Stimulated activated CD8-positive, alpha-beta memory T cell treated with anti-CD3 and anti-CD28 coated beads, Interleukin-7, amount 100 ng/mL, for 1 hour (primary cell): ENCODE measurements at regions not wholly inside any gene's neighbourhood (a gene's known extent, or its start where the extent isn't known, plus 50 kb on each side); places are given as distances from the start of the nearest gene placed in this dataset.
A peak's percentile ranks its signal among the peaks of the same experiment; 100 is the strongest.
"Not testable (repeated sequence)": the region's sequence is repeated elsewhere in the genome, so short reads cannot be mapped to it uniquely, and the experiment has no call there.

Experiments used
- DNase-seq, 2 donors: peaks; one replicate each; pipeline ENCODE4 v3.0.0-alpha.2; 2020; ENCODE audit warnings: low read depth in 2 of 2

DNA sequence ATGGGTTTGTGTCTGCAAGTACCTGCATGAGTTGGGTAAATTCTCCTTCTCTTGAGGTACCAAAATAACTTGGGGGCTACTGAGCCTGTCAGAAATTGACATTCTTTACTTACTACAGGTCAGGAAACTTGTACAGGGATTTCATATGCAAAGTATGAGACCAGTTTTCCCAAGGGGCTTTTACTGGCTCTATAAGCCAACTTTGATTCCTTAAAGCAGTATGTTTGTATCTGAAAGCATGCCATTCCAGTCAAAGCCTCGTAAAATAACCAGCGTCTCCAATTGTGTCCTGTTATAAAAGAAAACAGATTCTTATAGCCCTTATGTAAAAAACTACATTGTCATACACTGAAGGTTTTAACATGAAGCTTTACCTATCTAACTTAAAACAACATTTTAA is 90.2 kb downstream of the ZNF467 start:
- DNase-seq, result no peak

DNA sequence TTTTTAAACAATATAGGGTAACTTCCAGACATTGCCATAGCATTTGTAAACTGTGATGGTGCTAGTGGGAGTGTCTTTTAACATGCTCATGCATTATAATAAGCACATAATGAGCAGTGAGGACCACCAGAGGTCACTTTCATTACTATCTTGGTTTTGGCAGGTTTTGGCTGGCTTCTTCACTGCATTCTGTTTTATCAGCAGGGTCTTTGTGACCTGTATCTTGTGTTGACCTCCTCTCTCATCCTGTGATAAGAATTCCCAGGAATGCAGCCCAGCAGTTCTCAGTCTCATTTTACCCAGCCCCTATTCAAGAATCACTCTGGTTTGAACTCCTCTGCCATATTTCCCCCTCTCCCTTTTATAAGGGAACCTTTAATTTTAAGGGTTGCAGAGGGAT is 91.3 kb downstream of the ZNF467 start:
- DNase-seq, result no peak

DNA sequence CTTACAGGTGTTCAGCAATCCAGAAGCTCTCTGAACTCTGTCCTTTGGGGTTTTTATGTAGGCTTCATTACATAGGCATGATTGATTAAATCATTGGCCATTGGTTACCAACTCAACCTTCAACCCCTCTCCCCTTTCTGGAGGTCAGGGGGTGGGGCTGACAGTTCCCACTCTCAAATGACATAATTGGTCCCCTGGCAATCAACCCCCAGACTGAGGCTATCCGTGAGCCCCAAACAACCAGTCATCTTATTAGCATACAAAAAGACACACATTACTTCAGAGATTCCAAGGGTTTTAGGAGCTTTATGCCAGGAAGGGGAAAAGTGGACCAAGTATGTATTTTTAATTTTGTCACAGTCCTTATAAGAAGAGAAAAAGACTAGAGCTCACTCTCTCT is 92.1 kb downstream of the ZNF467 start:
- no peak for DNase-seq

DNA sequence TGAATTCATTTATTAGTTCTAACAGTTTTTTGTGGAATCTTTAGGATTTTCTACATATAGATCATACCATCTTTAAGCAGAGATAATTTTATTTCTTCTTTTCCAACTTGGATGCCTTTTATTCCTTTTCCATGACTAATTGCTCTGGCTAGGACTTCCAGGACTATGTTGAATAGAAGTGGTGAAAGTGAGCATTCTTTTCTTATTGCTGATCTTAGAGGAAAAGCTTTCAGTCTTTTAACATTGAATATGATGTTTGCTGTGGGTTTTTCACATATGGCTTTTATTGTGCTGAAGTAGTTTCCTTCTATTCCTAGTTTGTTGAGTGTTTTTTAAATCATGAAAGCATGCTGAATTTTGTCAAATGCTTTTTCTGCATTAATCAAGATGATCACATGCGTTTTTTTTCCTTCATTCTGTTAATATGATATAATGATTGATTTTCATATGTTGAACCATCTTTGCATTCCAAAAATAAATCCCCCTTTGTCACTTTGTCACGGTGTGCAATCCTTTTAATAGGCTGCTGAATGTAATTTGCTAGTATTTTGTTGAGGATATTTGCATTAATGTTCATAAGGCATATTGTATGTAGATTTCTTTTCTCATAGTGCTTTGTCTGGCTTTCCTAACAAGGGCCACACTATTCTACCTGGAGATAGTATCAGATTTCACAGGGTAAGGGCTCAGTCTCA is 92.9 kb downstream of the ZNF467 start:
- DNase-seq, result no peak

DNA sequence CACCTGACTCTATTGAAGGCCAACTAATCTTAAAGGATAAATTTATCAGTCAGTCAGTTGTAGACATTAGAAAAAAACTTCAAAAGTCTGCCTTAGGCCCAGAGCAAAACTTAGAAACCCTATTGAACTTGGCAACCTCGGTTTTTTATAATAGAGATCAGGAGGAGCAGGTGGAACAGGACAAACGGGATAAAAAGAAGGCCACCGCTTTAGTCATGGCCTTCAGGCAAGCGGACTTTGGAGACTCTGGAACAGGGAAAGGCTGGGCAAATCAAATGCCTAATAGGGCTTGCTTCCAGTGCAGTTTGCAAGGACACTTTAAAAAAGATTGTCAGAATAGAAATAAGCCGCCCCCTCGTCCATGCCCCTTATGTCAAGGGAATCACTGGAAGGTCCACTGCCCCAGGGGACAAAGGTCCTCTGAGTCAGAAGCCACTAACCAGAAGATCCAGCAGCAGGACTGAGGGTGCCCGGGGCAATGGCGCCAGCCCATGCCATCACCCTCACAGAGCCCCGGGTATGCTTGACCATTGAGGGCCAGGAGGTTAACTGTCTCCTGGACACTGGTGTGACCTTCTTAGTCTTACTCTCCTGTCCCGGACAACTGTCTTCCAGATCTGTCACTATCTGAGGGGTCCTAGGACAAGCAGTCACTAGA is 98.5 kb downstream of the ZNF467 start:
- not testable (repeated sequence) for DNase-seq

DNA sequence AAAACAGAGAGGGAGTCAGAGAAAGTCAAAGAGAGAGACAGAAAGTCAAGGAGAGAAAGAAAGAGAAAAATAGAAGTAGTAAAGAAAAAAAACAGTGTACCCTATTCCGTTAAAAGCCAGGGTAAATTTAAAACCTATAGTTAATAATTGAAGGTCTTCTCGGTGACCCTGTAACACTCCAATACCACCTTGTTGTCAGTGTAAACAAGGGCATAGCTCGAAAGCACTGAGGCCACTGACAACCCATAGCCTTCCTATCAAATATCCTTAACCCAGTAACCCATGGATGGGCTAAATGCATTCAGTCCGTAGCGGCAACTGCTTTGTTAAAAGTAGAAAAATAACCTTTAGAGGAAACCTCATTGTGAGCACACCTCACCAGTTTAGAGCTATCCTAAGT is 100.4 kb downstream of the ZNF467 start:
- DNase-seq, result no peak

DNA sequence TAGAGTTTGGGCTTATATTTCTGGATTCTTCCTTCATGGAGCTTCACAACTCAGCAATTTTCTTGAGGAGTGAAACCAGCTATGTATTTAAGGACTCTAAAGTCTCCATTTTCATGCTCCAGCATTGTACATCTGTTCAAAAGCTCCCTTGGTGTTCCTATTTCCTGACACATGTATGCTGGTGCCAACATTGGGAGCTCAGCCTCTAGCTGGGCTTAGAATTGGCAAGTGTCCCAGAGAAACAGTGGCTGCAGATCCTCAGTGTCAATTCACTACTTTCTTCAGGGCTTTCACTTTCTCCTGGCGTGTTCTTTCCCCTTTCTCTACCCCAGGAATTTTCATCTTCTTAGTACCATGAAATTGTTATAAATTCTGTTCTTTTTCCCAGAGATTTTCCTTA is 103.1 kb downstream of the ZNF467 start:
- no peak for DNase-seq

DNA sequence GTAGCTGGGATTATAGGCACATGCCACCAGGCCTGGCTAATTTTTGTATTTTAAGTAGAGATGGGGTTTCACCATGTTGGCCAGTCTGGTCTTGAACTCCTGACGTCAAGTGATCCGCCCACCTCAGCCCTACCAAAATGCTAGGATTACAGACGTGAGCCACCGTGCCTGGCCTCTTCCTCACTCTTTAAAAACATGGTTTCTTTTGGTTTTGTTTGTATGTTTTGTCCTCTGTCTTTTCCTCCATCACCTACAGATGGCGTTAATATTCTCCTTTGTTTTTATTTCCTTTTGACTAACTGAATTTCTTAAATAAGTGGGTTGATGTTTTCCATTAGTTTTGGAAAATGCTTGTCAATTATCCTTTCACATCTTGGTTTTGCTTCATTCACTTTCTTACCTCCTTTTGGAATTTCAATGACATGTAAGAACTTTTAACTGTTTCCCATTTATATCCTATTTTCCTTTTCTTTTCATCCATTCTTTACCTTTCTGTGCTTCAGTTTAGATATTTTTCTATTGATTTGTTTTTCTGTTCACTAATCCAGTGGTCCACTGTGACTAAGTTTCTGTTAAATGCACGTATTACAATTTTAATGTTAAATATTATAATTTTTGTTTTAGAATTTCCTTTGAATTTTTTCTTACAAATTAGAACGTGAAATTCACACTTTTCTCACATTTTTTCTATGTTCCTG is 104.1 kb downstream of the ZNF467 start:
- no peak for DNase-seq

DNA sequence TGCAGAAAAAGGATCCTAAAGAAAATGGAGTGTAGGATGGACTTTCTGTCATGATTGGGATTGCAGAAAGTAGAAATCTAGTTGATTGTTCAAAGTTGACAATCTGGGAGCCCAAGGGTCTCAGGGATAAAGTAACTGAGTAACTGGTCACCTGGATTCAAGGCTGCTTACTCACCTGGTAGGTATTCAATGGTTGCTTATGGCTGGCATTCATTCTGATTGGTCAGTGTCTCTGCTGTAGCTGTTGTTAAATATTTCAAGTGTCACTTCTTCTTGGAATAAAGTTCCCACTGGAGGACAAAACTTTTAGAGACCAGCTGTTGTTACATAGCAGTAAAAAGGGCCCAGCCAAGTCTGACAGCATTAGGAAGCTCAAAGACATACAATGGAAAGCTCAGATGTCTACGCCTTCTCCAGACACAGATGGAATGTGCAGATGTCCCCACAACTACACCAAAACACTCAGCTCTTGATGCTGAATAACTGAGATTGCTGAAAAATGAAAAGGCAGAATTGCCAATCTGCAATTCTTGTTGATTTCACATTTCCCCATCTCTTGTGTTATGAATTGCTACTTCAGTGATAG is 106.9 kb downstream of the ZNF467 start:
- no peak for DNase-seq

DNA sequence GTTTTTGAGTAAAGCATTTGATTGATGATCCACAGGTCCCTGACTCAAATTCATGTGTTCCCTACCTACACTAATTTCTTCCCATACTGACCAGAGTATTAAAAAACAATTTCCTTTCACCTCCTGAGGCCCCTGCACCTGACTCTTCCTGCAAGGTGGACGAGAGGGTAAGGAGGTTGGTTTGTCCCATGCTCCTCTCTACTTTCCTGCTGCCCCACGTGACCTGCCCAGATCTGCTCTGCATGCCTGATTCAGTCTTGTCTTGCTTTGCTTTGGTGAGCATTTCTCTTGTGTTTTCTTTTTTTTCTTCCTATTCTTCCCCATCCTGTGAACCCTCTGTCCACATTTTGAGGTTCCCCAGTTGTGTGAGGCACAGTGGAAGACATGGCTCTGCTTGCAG is 107.8 kb downstream of the ZNF467 start:
- not testable (repeated sequence) for DNase-seq

DNA sequence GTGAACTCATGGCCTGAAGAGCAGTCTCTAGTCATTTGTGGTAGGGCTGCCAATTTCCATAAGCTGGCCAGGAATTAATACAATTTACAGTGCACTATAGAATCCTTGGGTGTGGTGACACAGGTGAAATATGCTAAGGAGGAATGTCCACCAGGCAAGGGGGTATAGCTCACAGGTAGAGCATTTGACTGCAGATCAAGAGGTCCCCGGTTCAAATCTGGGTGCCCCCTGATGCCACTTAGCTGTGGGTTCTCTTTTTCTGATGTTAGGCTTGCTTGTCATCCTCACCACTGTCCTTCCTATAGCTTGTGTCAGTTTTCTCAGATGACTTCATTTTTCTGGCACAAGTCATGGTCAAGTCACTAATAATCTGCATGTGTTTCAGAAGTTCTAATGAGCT is 108.7 kb downstream of the ZNF467 start:
- DNase-seq, result no peak

DNA sequence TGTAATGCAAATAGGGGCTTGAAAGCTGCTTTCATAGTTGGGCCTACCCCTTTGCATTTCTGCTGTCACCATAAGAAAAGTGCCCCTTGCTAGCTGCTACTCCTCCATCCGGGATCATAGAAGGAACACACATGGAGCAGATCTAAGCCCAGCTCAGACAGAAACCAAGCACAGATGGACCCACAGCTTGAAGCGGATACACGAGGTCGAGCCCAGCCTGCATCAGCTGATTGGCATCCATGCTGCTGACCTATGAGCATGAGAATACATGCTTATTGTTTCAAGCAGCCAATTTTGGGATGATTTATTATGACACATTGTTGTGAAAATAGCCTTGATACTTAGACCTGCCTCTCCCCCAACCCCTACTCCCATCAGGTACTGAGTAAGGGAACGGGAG is 109.2 kb downstream of the ZNF467 start:
- DNase-seq, result no peak

DNA sequence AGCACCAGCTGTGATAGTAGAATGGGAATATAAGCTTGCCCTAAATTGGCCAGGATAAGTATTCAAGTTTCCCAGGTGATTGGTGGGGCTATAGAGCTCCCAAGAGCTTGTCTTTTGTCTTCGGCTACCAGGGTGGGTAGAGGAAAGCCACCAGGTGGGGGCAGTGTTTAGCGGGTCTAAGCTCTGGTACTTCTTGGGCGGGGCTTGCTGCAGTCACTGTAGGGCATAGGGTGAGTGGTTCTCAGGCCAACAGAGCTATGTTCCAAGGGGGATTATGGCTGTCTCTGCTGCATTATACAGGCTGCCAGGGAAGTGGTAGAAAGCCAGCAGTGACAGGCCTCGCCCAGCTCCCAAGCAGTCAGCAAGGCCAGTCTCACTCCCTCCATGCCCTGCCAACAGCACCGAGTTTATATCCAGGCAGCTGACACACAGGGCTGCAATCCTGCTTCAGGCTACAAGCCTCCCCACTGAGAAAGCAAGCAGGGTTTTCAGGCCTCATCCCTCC is 110.7 kb downstream of the ZNF467 start:
- peak; percentile 20 to 37 for DNase-seq

DNA sequence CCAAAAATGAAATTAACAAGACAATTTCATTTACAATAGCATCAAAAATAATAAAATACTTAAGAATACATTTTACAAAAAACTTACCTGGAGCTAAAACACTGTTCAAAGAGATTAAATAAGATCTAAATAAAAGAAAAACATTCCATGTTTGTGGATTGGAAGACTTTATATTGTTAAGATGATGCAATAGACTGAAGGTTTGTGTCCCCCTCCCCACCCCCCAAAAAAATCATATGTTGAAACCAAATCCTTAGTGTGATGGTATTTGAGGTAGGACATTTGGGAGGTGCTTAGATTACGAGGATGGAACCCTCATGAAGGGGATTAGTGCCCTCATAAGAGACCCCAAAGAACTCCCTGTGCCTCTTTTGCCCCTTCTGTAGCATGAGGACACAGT is 117.6 kb downstream of the ZNF467 start:
- DNase-seq, result no peak

DNA sequence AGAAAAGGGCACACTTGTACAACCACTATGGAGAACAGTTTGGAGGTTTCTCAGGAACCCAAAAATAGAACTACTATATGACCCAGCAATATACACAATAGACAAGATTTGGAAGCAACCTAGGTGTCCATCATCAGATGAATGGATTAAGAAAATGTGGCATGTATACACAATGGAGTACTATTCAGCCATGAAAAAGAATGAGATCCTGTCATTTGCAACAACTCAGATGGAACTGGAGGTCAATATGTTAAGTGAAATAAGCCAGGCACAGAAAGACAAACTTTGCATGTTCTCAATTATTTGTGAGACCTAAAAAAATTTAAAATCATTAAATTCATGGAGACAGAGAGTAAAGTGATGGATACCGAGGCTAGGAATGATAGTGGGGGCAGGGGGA is 118.8 kb downstream of the ZNF467 start:
- DNase-seq, result no peak

DNA sequence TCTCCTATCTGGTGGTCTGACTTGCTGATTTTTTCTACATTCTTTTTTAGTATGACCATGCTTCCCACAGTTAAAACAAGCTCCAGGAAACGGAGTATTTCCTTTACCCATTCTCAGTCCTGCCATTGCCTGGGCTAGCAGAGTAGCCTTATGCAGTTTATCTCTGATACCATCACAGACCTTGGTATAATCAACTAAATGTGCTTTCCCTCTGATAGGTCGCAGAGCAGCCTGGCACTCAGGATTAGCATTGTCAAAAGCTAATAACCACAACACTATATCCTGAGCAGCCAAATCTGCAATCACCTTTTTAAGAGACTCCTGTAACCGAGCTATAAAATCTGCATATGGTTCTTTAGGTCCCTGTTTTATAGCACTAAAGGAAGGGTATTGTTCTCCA is 123.2 kb downstream of the ZNF467 start:
- not testable (repeated sequence) for DNase-seq

DNA sequence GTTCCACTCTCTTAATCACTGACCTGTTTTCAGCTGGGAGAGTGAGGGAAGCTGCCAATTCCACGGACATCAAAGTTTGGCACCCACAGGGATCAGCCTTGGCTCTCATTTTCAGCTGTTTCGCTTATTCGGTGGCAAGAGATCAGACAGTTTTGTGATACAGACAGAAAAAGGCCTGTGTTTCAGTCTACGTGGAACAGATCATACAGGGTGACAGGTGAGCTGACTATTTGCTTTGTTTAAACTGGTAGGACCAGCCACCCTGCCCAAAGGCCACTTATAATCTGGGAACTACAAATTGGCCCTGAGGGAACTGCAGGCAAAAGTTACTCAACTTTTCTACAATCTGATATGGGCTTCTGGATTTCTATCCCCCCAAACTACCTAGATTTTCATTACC is 128.6 kb downstream of the ZNF467 start:
- DNase-seq, result no peak

DNA sequence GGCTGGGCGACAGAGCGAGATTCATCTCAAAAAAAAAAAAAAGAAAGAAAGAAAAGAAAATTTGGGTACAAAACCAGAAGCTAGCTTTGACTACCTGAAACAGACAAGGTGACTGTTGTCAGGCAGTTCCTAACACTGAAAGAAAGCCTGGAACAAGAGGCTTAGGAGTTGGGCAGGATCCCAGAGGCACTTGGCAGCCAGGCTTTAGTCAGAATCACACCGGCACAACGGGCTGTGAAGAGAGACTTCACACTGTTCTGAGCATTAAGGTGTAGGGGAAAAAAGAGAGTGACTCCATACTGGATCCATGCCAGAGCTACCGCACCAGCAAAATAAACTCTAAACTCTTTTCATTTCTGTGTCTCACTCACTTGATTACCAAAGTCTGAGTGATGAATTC is 130.8 kb downstream of the ZNF467 start:
- DNase-seq, result no peak

DNA sequence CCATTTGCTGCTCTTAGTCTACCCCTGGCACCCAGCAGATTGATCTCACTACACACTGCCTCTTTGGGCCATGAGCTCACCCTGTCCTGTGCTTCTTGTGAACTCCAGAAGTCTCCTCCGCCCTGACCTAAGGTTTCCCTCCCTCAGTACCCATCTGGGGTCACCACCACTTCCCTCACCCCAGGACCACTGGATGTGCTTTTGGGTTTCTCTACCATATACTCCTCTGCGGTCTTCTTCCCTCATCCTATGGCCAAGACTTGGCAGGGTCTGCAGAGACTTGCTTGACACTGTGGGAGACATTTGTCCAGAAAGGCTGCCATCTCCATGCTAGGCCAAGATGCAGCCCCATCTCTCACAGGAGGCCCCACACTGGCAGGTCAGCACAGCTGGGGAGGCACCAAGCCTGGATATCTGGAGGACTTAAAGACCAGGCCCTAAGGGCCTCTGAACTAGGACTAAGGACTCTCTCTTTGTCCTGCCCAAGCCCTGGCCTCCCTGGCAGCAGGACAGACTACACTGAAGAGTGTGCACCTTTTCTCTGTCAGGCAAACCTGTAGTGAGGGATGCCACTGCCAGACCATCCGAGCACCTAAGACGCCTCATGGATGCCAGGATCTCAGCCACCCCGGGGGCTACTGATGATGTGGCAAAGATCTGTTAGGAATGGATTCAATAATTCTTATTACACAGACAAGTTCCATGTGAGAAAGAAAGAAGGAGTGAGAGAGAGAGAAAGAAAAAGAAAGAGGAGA is 134.6 kb downstream of the ZNF467 start:
- no peak for DNase-seq

DNA sequence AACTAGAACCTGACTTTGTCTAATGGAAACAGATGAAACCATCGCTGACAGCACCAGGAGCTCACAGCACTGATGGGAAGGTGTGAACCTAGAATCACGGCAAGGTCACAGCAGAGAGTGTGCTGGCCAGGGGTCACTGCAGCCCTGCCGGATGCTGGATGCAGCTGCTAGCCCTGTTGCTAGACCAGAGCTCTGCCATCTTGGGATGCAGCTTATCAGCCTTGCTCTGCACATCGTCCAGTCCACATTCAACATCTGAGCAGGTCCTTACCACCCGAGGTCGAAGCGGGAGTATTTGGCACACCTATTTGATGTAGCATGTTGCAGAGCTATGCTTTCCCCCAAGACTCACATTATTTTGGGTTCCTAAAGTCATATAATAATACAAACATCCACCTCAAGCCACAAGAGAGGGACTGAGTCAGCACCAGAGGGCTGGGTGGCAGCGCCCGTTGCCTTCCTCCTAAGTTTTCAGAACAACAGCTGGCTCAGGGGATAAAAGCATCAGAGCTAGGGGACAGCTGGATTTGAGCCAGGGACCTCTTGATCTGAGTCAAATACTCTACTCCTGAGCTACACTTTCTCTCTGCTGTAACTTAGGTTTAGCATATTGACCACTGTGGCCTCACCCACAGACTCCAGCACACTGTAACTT is 135.3 kb downstream of the ZNF467 start:
- no peak for DNase-seq

DNA sequence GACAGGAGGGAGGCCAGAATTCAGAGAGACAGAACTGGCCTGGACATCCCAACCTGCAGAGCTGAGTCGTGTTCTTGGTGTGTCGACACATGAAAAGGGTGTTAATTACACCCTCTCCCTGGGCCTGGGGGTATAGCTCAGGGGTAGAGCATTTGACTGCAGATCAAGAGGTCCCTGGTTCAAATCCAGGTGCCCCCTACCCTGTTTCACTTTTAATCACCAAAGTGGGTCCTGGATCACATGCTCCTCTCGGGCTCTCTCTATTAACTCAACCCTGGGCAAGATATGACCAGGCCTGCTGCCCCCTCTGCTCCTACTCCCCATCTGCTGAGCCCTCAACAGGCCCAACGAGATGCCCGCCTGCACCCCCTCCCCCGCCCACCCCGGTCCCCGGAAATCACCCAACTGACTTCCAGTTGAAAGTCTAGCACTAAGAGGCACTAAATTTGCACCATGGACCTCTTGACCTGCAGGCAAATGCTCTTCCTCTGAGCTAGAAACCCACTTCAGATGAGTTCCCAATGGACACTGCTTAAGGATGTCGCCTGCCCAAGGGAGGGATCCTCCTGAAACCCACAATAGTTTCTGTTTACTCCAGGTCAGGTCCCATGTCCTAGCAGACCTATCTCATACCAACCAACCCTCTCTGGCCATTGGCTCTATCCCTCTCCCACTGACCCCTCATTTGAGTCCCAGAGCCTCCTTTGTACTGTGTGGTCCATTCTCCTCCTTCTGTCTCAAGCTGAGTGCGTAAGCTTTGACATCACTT is 137.6 kb downstream of the ZNF467 start:
- DNase-seq, result no peak
